COLO829 (cell line): ENCODE measurements at regions not wholly inside any gene's neighbourhood (a gene's known extent, or its start where the extent isn't known, plus 50 kb on each side); places are given as distances from the start of the nearest gene placed in this dataset.
"Not testable (repeated sequence)": the region's sequence is repeated elsewhere in the genome, so short reads cannot be mapped to it uniquely, and the experiment has no call there.

Source experiments
- DNase-seq: peaks from one replicate; pipeline ENCODE4 v3.0.0; 2012; ENCODE audit warnings: low spot score

GRCh38 chr5:124895236-124895635 is 148.8 kb upstream of the ZNF608 start:
- DNase-seq, result no peak

GRCh38 chr5:124901081-124901480 is 154.6 kb upstream of the ZNF608 start:
- no peak for DNase-seq

GRCh38 chr5:124902097-124902821 is 155.8 kb upstream of the ZNF608 start:
- no peak for DNase-seq

GRCh38 chr5:124905256-124906130 is 159.1 kb upstream of the ZNF608 start:
- no peak for DNase-seq

GRCh38 chr5:124906339-124907097 is 160.1 kb upstream of the ZNF608 start:
- DNase-seq, result peak; percentile 36

DNA sequence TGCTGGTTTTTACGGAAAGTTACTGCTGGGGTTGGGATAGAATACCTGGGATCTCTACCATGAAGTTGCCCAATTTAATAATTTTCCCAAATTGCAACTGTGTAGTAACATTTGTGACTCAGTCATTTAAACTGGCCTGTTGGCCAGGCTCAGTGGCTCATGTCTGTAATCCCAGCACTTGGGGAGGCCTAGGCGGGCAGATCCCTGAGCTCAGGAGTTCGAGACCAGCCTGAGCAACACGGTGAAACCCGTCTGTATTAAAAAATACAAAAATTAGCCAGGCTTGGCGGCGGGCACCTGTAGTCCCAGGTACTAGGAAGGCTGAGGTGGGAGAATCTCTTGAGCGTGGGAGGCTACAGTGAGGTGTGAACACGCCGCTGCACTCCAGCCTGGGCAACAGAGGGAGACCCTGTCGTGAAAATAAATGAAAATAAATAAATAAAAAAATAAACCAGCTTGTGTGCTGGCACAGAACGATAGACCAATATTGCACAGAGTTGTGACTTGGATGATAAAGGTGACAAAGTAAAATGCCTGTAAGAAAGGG is 160.7 kb upstream of the ZNF608 start:
- no peak for DNase-seq

DNA sequence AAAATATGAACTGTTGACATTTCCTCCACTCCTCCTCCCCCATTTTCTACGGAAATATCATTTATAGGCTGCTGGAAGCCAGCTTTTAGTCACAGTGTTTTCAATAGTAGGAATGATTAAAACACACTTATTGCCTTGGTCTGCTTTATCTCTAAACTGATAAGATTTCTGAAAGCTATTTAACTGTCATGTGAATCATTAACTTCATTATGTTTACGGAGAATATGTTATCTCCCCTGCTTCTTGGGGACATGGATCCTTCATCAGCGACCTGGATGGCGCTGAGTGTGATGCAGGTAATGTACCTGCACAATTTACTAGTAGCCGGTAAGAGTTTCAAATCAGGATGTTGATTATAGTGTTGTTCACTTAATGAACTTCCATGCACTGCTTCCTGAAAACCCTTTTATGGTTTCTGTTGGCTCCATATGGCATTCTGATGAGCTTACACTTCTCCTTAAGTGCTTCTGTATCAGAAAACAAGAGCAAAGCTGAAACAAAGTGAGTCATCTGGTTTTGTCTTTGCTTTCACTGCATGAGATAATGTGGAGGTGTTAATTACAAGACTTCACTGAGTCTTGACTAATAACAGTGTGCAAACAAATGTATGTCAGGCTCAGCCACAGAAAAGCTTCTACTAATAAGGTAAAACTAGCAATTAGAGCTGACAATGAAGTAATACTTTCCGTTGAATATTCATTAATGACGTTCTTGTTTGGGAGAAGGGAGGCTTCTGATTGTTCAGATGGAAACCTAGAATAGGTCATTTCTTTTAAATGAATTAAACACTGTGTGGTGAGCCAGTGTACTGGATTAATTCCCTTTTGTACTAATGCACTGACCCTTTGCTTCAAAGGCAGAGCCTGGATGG is 162.4 kb upstream of the ZNF608 start:
- DNase-seq, result no peak

DNA sequence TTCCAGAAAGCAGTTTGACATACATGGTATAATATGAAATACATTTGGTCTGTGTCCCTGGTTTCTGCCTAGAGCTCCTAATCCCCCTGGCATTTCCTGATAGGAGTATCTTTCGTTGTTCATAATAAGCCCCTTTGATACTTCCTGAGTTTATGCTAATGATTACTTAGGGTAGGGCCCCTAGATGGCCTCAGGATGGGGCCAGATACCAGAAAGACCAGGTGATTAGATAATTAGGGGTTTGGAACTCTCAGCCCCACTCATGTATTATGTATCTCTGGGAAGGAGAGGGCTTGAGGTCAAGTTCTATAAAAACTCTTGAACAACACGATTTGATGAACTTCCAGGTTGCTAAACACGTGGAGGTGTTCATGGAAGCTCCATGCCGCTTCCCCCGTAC is 163.3 kb upstream of the ZNF608 start:
- no peak for DNase-seq

GRCh38 chr5:124910354-124911016 is 164.0 kb upstream of the ZNF608 start:
- no peak for DNase-seq

DNA sequence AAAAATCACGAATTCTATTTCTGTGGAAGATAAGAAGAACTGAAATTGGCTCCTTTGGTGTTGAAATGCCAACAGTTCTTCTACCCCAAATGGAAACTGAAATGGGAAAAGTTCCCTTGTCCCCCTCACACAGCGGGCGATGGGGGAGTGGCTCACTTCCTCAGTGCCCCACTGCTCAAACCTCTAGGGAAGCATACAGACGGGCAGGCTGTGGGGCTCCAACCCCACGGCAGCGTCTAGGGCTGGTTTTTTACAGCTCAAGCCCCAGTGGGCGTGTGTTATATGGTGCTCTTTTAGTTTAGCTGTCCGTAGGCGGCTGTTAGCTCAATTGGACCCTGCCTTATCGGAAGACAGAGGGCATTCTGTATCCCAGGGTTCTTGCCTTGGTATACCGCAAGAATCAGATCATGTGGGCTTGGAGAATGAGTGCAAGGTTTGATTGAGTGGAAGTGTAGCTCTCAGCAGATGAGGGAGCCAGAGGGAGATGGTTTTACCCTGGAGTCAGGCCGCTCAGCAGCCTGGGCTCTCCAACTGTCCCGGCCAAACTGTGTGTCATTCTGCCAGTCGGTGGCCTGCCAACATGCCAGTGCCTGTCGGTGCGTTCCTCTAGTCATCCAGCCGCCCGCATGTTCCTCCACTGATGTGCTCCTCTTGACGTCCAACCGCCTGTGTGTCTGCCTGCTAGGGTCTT is 166.3 kb upstream of the ZNF608 start:
- DNase-seq, result no peak

DNA sequence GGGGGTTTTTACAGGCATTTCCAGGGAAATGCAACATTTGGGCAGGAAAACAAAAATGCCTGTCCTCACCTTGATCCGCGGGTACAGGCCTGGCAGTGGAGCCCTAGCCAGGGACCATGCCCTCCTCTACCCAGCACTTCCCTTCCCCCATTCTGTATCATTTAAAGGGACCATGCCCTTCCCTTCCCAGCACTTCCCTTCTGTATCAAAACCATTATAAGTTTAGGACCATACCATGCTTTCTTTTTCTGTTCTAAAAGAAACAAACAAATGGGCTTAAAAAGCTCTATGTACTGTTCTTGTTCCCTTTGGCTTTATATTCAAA is 166.9 kb upstream of the ZNF608 start:
- no peak for DNase-seq

- DNase-seq, result not testable (repeated sequence)
Measured at GRCh38 chr5:124916313-124916712, 169.9 kb upstream of the ZNF608 start.

DNA sequence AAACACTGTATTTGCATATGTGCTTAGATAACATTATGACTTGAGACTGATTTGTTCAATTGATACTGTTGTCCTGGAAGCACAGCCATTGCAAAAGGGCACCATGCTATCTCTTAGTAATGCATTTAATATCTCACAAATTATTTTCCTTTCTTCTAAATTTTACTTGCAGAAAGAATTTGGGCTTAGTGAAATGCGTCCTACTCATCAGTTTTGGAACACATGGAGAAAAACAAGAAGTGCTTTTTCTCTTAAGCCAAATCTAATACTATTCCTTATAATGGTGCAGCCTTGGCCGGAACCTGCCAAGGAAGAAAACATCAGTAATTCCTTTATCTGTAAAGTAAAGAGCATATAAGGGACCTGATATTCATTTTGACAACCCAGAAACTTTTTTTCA is 172.2 kb upstream of the ZNF608 start:
- DNase-seq, result no peak

- no peak for DNase-seq
Measured at GRCh38 chr5:124919076-124919475, 172.6 kb upstream of the ZNF608 start.

- DNase-seq, result no peak
Measured at GRCh38 chr5:124919747-124920525, 173.5 kb upstream of the ZNF608 start.

GRCh38 chr5:124920909-124921666 is 174.6 kb upstream of the ZNF608 start:
- no peak for DNase-seq

- DNase-seq, result no peak
Measured at GRCh38 chr5:124921694-124922093, 175.3 kb upstream of the ZNF608 start.

DNA sequence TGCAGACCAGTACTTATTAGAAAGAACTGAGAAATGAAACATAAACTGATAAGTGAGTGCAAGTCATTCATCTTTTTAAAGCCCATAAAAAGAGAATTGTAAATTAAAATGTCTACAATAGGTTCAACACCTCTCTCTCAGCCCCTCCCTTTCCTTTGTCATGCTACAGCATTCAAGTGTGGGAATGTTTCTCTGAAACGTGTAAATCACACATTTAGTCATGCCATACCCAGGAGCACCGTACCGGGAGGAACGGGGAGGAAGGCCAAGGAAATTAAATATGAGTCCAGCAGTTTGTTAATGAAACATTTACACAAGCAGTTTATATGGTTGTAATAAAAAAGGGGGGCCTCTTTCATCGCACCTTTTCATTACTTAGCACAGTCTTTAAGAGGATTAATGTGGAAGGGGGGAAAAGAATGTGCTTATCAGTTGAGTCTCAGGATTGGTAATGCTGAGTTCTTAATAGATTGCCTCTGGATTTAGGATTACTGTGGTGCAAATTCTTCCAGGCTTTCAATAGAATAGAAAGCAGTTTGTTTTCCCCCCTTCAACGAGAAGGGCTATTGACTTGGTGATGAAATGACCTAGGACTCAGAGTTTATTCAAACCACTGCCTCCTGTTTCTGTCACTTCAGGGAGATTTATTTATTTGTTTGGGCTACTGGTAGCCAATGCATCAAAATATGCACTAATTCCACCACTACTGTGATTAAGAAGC is 176.0 kb upstream of the ZNF608 start:
- no peak for DNase-seq
